ENCODE measurements at regions not wholly inside any gene's neighbourhood (a gene's known extent, or its start where the extent isn't known, plus 50 kb on each side); places are given as distances from the start of the nearest gene placed in this dataset.

GRCh38 chr3:87710511-87710910 lies 348.3 kb downstream of the CGGBP1 start:
- H3K4me2 ChIP-seq (ENCODE audit: insufficient read depth, low read length): no peak overlapping the region
- DNase-seq (ENCODE audit: extremely low read depth in 1 of 4, low spot score in 3 of 4) (no peak), FAIRE-seq (no peak), ATAC-seq (no peak)
- no peaks in the 10 kb centered on the region for H3K27me3 ChIP-seq (ENCODE audit: control insufficient read depth in 2 of 2, insufficient read depth in 2 of 2, low read length in 2 of 2)
- TF ChIP-seq, protein P1, sequence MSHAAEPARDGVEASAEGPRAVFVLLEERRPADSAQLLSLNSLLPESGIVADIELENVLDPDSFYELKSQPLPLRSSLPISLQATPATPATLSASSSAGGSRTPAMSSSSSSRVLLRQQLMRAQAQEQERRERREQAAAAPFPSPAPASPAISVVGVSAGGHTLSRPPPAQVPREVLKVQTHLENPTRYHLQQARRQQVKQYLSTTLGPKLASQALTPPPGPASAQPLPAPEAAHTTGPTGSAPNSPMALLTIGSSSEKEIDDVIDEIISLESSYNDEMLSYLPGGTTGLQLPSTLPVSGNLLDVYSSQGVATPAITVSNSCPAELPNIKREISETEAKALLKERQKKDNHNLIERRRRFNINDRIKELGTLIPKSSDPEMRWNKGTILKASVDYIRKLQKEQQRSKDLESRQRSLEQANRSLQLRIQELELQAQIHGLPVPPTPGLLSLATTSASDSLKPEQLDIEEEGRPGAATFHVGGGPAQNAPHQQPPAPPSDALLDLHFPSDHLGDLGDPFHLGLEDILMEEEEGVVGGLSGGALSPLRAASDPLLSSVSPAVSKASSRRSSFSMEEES (CRISPR knock-in tag; IDR thresholded peaks at IDR 0.05): no peak
- TF ChIP-seq, protein P2, sequence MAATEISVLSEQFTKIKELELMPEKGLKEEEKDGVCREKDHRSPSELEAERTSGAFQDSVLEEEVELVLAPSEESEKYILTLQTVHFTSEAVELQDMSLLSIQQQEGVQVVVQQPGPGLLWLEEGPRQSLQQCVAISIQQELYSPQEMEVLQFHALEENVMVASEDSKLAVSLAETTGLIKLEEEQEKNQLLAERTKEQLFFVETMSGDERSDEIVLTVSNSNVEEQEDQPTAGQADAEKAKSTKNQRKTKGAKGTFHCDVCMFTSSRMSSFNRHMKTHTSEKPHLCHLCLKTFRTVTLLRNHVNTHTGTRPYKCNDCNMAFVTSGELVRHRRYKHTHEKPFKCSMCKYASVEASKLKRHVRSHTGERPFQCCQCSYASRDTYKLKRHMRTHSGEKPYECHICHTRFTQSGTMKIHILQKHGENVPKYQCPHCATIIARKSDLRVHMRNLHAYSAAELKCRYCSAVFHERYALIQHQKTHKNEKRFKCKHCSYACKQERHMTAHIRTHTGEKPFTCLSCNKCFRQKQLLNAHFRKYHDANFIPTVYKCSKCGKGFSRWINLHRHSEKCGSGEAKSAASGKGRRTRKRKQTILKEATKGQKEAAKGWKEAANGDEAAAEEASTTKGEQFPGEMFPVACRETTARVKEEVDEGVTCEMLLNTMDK (IDR thresholded peaks at IDR 0.05; ENCODE audit: borderline replicate concordance, insufficient read depth, low read depth, low read length, poor library complexity, severe bottlenecking): no peak
- no peak for TF ChIP-seq HOXB6 (CRISPR knock-in tag; IDR thresholded peaks at IDR 0.05; ENCODE audit: borderline replicate concordance)
- TF ChIP-seq ZNF592 (IDR thresholded peaks at IDR 0.05): no peak
- TF ChIP-seq ARID1B (IDR thresholded peaks at IDR 0.05): no peak
- no peak for TF ChIP-seq U2AF2 (optimal IDR thresholded peaks at IDR 0.05; ENCODE audit: low read depth, low read length)
- TF ChIP-seq NCOA6 (IDR thresholded peaks at IDR 0.05): no peak
- TF ChIP-seq RAD51 (IDR thresholded peaks at IDR 0.05; ENCODE audit: borderline replicate concordance, low read depth): no peak
- no peak for TF ChIP-seq KDM5B (IDR thresholded peaks at IDR 0.05; ENCODE audit: insufficient replicate concordance, low read depth, low read length)
- TF ChIP-seq THAP12 (CRISPR knock-in tag; IDR thresholded peaks at IDR 0.05): no peak
- no peak for TF ChIP-seq ETV6 (IDR thresholded peaks at IDR 0.05; ENCODE audit: borderline replicate concordance in 1 of 2, low read depth in 2 of 2, low read length in 1 of 2)
- no peak for TF ChIP-seq ETV6 (CRISPR knock-in tag; IDR thresholded peaks at IDR 0.05; ENCODE audit: borderline replicate concordance)
- 0% methylated on average over 1 of the region's 1 CpG for WGBS (ENCODE audit: insufficient coverage, low coverage, missing lambda C conversion rate)
- no peak overlapping the region for H2AFZ ChIP-seq (ENCODE audit: low read depth, low read length)
- no peaks in the 10 kb centered on the region for H4K20me1 ChIP-seq (replicated peaks; ENCODE audit: control insufficient read depth, insufficient read depth, low read length)
- H3K27ac ChIP-seq (ENCODE audit: extremely low read depth, low read depth, low read length): no peak overlapping the region
- ChIA-PET CTCF (ENCODE audit: low intra/inter-chr PET ratio) (no interaction called here), POLR2A (no interaction called here)
- no peak overlapping the region for H3K4me3 ChIP-seq
- no peaks in the 10 kb centered on the region for H3K79me2 ChIP-seq (ENCODE audit: control insufficient read depth, insufficient read depth, low read length)
- no TSS peak for BruUV-seq (replicated peaks)
- H3K36me3 ChIP-seq (ENCODE audit: control insufficient read depth, insufficient read depth, low read length): no peaks in the 10 kb centered on the region
- H3K9me1 ChIP-seq (ENCODE audit: control insufficient read depth, insufficient read depth, low read length): no peaks in the 10 kb centered on the region
- H3K9ac ChIP-seq (ENCODE audit: insufficient read depth in 1 of 2, low read depth in 2 of 2, low read length in 2 of 2): no peak overlapping the region
- no peaks in the 10 kb centered on the region for H3K4me1 ChIP-seq (replicated peaks in 1 of 2; ENCODE audit: control insufficient read depth in 2 of 2, insufficient read depth in 2 of 2, low read length in 2 of 2)
- in situ Hi-C loops (cut with MboI): no loop called here
- no peaks in the 10 kb centered on the region for H3K9me3 ChIP-seq (replicated peaks; ENCODE audit: control insufficient read depth, insufficient read depth, low read depth, low read length)
- intact Hi-C loops (cut with micrococcal nuclease): no loop called here
